H9 (cell line): ENCODE measurements at regions not wholly inside any gene's neighbourhood (a gene's known extent, or its start where the extent isn't known, plus 50 kb on each side); places are given as distances from the start of the nearest gene placed in this dataset.

Experiments used
- DNase-seq: peaks from one replicate; pipeline ENCODE4 v3.0.0-alpha.2; 2017
- H2AFZ ChIP-seq: one replicate; pipeline ENCODE4 v1.6.1; 2013; ENCODE audit warnings: mild to moderate bottlenecking, low read length, control low read depth, moderate library complexity
- H2AK5ac ChIP-seq: 2 replicates; pipeline ENCODE4 v1.6.1; 2013; ENCODE audit warnings: low read length, control low read depth, mixed read lengths; ENCODE audit not compliant: insufficient read length
- H2BK120ac ChIP-seq: one replicate; pipeline ENCODE4 v1.6.1; 2013; ENCODE audit warnings: low read depth, mild to moderate bottlenecking, low read length, control low read depth, inconsistent platforms; ENCODE audit not compliant: poor library complexity, severe bottlenecking
- H2BK12ac ChIP-seq: 2 replicates; pipeline ENCODE4 v1.6.1; 2013; ENCODE audit warnings: low read length, control low read depth, mixed read lengths, low read depth; ENCODE audit not compliant: insufficient read length
- H2BK15ac ChIP-seq: 2 replicates; pipeline ENCODE4 v1.6.1; 2013; ENCODE audit warnings: low read depth, low read length, control low read depth
- H2BK20ac ChIP-seq: one replicate; pipeline ENCODE4 v1.6.1; 2013; ENCODE audit warnings: low read depth, mild to moderate bottlenecking, low read length, control low read depth, inconsistent platforms; ENCODE audit not compliant: poor library complexity, severe bottlenecking
- H2BK5ac ChIP-seq: 2 replicates; pipeline ENCODE4 v1.6.1; 2013; ENCODE audit warnings: low read length, control low read depth, mixed read lengths; ENCODE audit not compliant: insufficient read length
- H3K14ac ChIP-seq: 2 replicates; pipeline ENCODE4 v1.6.1; 2013; ENCODE audit warnings: low read length, control low read depth; ENCODE audit not compliant: insufficient read depth
- H3K18ac ChIP-seq: 2 replicates; pipeline ENCODE4 v1.6.1; 2013; ENCODE audit warnings: low read depth, mild to moderate bottlenecking, mixed read lengths, low read length, control low read depth; ENCODE audit not compliant: insufficient read length
- H3K23ac ChIP-seq: 2 replicates; pipeline ENCODE4 v1.6.1; 2013; ENCODE audit warnings: low read length, control low read depth, mixed read lengths, low read depth; ENCODE audit not compliant: insufficient read length
- H3K23me2 ChIP-seq: 2 replicates; pipeline ENCODE4 v1.6.1; 2013; ENCODE audit warnings: low read depth, mild to moderate bottlenecking, mixed read lengths, low read length, control low read depth; ENCODE audit not compliant: insufficient read length, poor library complexity, severe bottlenecking
- H3K27ac ChIP-seq: 2 replicates; pipeline ENCODE4 v1.5.1; 2013; ENCODE audit warnings: low read length, control low read depth, mixed read lengths, low read depth; ENCODE audit not compliant: insufficient read length
- H3K27me3 ChIP-seq: 2 replicates; pipeline ENCODE4 v1.6.1; 2013; ENCODE audit warnings: low read length, control low read depth, inconsistent platforms; ENCODE audit not compliant: insufficient read depth
- H3K4ac ChIP-seq: 2 replicates; pipeline ENCODE4 v1.6.1; 2013; ENCODE audit warnings: low read depth, mild to moderate bottlenecking, control low read depth, inconsistent platforms, low read length, moderate library complexity
- H3K4me1 ChIP-seq: 2 replicates; pipeline ENCODE4 v1.6.1; 2013; ENCODE audit warnings: low read length, control low read depth, inconsistent platforms; ENCODE audit not compliant: insufficient read depth
- H3K4me2 ChIP-seq: 2 replicates; pipeline ENCODE4 v1.6.1; 2013; ENCODE audit warnings: low read length, control low read depth, mixed read lengths; ENCODE audit not compliant: insufficient read length, insufficient read depth
- H3K56ac ChIP-seq: 2 replicates; pipeline ENCODE4 v1.6.1; 2013; ENCODE audit warnings: low read depth, mild to moderate bottlenecking, mixed read lengths, low read length, control low read depth; ENCODE audit not compliant: insufficient read length
- H3K79me1 ChIP-seq: 2 replicates; pipeline ENCODE4 v1.6.1; 2013; ENCODE audit warnings: low read depth, mild to moderate bottlenecking, moderate library complexity, low read length, control low read depth, inconsistent platforms; ENCODE audit not compliant: insufficient read depth, poor library complexity, severe bottlenecking
- H3K79me2 ChIP-seq: 2 replicates; pipeline ENCODE4 v1.6.1; 2013; ENCODE audit warnings: low read length, control low read depth, inconsistent platforms; ENCODE audit not compliant: insufficient read depth
- H3K9ac ChIP-seq: 2 replicates; pipeline ENCODE4 v1.6.1; 2013; ENCODE audit warnings: low read length, control low read depth, mixed read lengths; ENCODE audit not compliant: insufficient read length; ENCODE audit errors: extremely low read depth
- H3K9me3 ChIP-seq: one replicate; pipeline ENCODE4 v1.6.1; 2013; ENCODE audit warnings: low read depth, low read length, inconsistent platforms; ENCODE audit not compliant: control insufficient read depth
- H3T11ph ChIP-seq: one replicate; pipeline ENCODE4 v1.6.1; 2013; ENCODE audit warnings: mild to moderate bottlenecking, low read length, control low read depth, inconsistent platforms
- H4K20me1 ChIP-seq: one replicate; pipeline ENCODE4 v1.6.1; 2013; ENCODE audit not compliant: control insufficient read depth, insufficient read length, insufficient read depth
- H4K5ac ChIP-seq: 2 replicates; pipeline ENCODE4 v1.6.1; 2013; ENCODE audit warnings: low read depth, mild to moderate bottlenecking, mixed read lengths, low read length, control low read depth; ENCODE audit not compliant: insufficient read length
- H4K8ac ChIP-seq: replicated peaks from 2 replicates; pipeline ENCODE4 v1.6.1; 2013; ENCODE audit warnings: low read length, control low read depth, mixed read lengths, low read depth; ENCODE audit not compliant: insufficient read length
- H4K91ac ChIP-seq: 2 replicates; pipeline ENCODE4 v1.6.1; 2013; ENCODE audit warnings: low read depth, mild to moderate bottlenecking, moderate library complexity, mixed read lengths, low read length, control low read depth; ENCODE audit not compliant: insufficient read length
- H3K27ac Mint-ChIP-seq, 3 experiments: 2 replicates in 2 of 3; 3 replicates in 1 of 3; pipeline ENCODE4 v1.8.0; 2020 to 2021; ENCODE audit warnings: mixed read lengths in 3 of 3, mild to moderate bottlenecking in 1 of 3, moderate library complexity in 1 of 3
- H3K27me3 Mint-ChIP-seq: 2 replicates; pipeline ENCODE4 v1.8.0; 2021; ENCODE audit warnings: low read depth, mild to moderate bottlenecking, moderate library complexity, mixed read lengths
- H3K36me3 Mint-ChIP-seq, 3 experiments: 2 replicates in 2 of 3; 3 replicates in 1 of 3; pipeline ENCODE4 v1.8.0; 2020 to 2021; ENCODE audit warnings: low read depth in 3 of 3, mixed read lengths in 3 of 3; ENCODE audit not compliant: insufficient read depth in 1 of 3
- H3K4me1 Mint-ChIP-seq, 2 experiments: 2 replicates each; pipeline ENCODE4 v1.8.0; 2020; ENCODE audit warnings: mixed read lengths in 2 of 2
- H3K4me3 Mint-ChIP-seq, 2 experiments: 2 replicates in 1 of 2; 3 replicates in 1 of 2; pipeline ENCODE4 v1.8.0; 2020 to 2021; ENCODE audit warnings: mild to moderate bottlenecking in 2 of 2, mixed read lengths in 2 of 2, moderate library complexity in 1 of 2
- H3K9me3 Mint-ChIP-seq, 2 experiments: 2 replicates in 1 of 2; 3 replicates in 1 of 2; pipeline ENCODE4 v1.8.0; 2020; ENCODE audit warnings: mild to moderate bottlenecking in 2 of 2, mixed read lengths in 2 of 2, moderate library complexity in 1 of 2
- CTCF ChIP-seq: fragments of 200-600 bp; sonication (generic); conservative IDR thresholded peaks from 3 replicates; pipeline ENCODE4 v1.8.0; 2021; ENCODE audit warnings: antibody characterized with exemption, mild to moderate bottlenecking
- WGBS: extraction: QIAGEN DNeasy Blood & Tissue Kit; methylation state at CpG from one replicate; pipeline ENCODE4 v1.1.7; 2013; ENCODE audit warnings: missing lambda C conversion rate, low lambda C conversion rate, mixed read lengths; ENCODE audit not compliant: insufficient read length; ENCODE audit errors: extremely low coverage; 5-methylcytosine and 5-hydroxymethylcytosine counted together

GRCh38 chr16:55009581-55009980, 78.9 kb downstream of the IRX5 start:
- no peak overlapping the region for H3K56ac ChIP-seq
- no peaks in the 10 kb centered on the region for H3K4me1 Mint-ChIP-seq
- no peak overlapping the region for H2BK120ac ChIP-seq
- no peak for TF ChIP-seq CTCF
- no peaks in the 10 kb centered on the region; a peak in 1 of 5 replicates for H3K9me3 Mint-ChIP-seq
- H3K23ac ChIP-seq: no peak overlapping the region
- peaks cover 5% of the 10 kb centered on the region; the same call in 1 of the 2 replicates for H3K27me3 Mint-ChIP-seq
- H3K79me1 ChIP-seq: no peaks in the 10 kb centered on the region
- no peak overlapping the region for H3K27ac Mint-ChIP-seq
- H3K36me3 Mint-ChIP-seq: no peaks in the 10 kb centered on the region; a peak in 1 of 7 replicates
- H3K9me3 ChIP-seq: no peaks in the 10 kb centered on the region
- WGBS: no CpG with 5 or more reads among the region's 10 CpGs
- no peak for DNase-seq
- no peak overlapping the region for H3K4ac ChIP-seq
- H3K14ac ChIP-seq: no peak overlapping the region; the same call in 1 of the 2 replicates
- no peak overlapping the region for H3K9ac ChIP-seq
- no peak overlapping the region for H2BK12ac ChIP-seq
- no peak overlapping the region for H3K18ac ChIP-seq
- H3K4me3 Mint-ChIP-seq: no peak overlapping the region
- no peak overlapping the region for H2AK5ac ChIP-seq
- H2BK15ac ChIP-seq: no peak overlapping the region
- no peaks in the 10 kb centered on the region for H3K79me2 ChIP-seq
- H4K20me1 ChIP-seq: no peaks in the 10 kb centered on the region
- H4K8ac ChIP-seq: no peak overlapping the region
- no peaks in the 10 kb centered on the region for H3K27me3 ChIP-seq
- no peaks in the 10 kb centered on the region for H3K23me2 ChIP-seq
- no peak overlapping the region for H3T11ph ChIP-seq
- H2AFZ ChIP-seq: no peak overlapping the region
- no peak overlapping the region for H4K91ac ChIP-seq
- H2BK20ac ChIP-seq: no peak overlapping the region
- no peaks in the 10 kb centered on the region for H3K4me1 ChIP-seq
- no peak overlapping the region for H4K5ac ChIP-seq
- H3K4me2 ChIP-seq: no peak overlapping the region
- H2BK5ac ChIP-seq: no peak overlapping the region
- no peak overlapping the region for H3K27ac ChIP-seq
